Endothelial cell (in vitro differentiated cells): ENCODE measurements at regions not wholly inside any gene's neighbourhood (a gene's known extent, or its start where the extent isn't known, plus 50 kb on each side); places are given as distances from the start of the nearest gene placed in this dataset.
A peak's percentile ranks its signal among the peaks of the same experiment; 100 is the strongest.

Experiments used
- DNase-seq: peaks from one replicate; pipeline ENCODE4 v3.0.0; 2021; ENCODE audit warnings: low spot score
- H3K27ac Mint-ChIP-seq: one replicate; pipeline ENCODE4 v1.8.0; 2021; ENCODE audit warnings: mixed read lengths, inconsistent platforms; ENCODE audit not compliant: unreplicated experiment
- H3K27me3 Mint-ChIP-seq: one replicate; pipeline ENCODE4 v1.8.0; 2021; ENCODE audit warnings: mild to moderate bottlenecking, moderate library complexity, mixed read lengths, inconsistent platforms; ENCODE audit not compliant: unreplicated experiment
- H3K36me3 Mint-ChIP-seq: one replicate; pipeline ENCODE4 v1.8.0; 2021; ENCODE audit warnings: mild to moderate bottlenecking, low read depth, mixed read lengths, inconsistent platforms; ENCODE audit not compliant: unreplicated experiment
- H3K4me1 Mint-ChIP-seq: one replicate; pipeline ENCODE4 v1.8.0; 2021; ENCODE audit warnings: mild to moderate bottlenecking, mixed read lengths, inconsistent platforms; ENCODE audit not compliant: unreplicated experiment
- H3K4me3 Mint-ChIP-seq: one replicate; pipeline ENCODE4 v1.8.0; 2021; ENCODE audit warnings: mild to moderate bottlenecking, mixed read lengths, inconsistent platforms; ENCODE audit not compliant: unreplicated experiment
- H3K9me3 Mint-ChIP-seq: one replicate; pipeline ENCODE4 v1.8.0; 2021; ENCODE audit warnings: mixed read lengths, inconsistent platforms; ENCODE audit not compliant: unreplicated experiment
- CTCF ChIP-seq: fragments of 200-600 bp; sonication (generic); IDR thresholded peaks from one replicate; pipeline ENCODE4 v1.5.0; 2021; ENCODE audit warnings: antibody characterized with exemption; ENCODE audit not compliant: unreplicated experiment

GRCh38 chr16:18013863-18014262 is 322.7 kb downstream of the NPIPA8 start:
- DNase-seq: no peak
- no peak overlapping the region for H3K27ac Mint-ChIP-seq
- H3K27me3 Mint-ChIP-seq: peaks cover 2% of the 10 kb centered on the region
- H3K4me1 Mint-ChIP-seq: peaks cover 23% of the 10 kb centered on the region
- H3K4me3 Mint-ChIP-seq: no peak overlapping the region
- no peaks in the 10 kb centered on the region for H3K9me3 Mint-ChIP-seq
- TF ChIP-seq CTCF: no peak
- no peaks in the 10 kb centered on the region for H3K36me3 Mint-ChIP-seq

- peaks cover 12% of the 10 kb centered on the region for H3K4me1 Mint-ChIP-seq
- no peak overlapping the region for H3K27ac Mint-ChIP-seq
- H3K4me3 Mint-ChIP-seq: no peak overlapping the region
- H3K9me3 Mint-ChIP-seq: no peaks in the 10 kb centered on the region
- DNase-seq: no peak
- no peak for TF ChIP-seq CTCF
- peaks cover 2% of the 10 kb centered on the region for H3K27me3 Mint-ChIP-seq
- no peaks in the 10 kb centered on the region for H3K36me3 Mint-ChIP-seq
Observed at GRCh38 chr16:18008356-18008755, 328.2 kb downstream of the NPIPA8 start.

- peaks cover 3% of the 10 kb centered on the region for H3K27me3 Mint-ChIP-seq
- no peak for TF ChIP-seq CTCF
- no peaks in the 10 kb centered on the region for H3K36me3 Mint-ChIP-seq
- H3K9me3 Mint-ChIP-seq: no peaks in the 10 kb centered on the region
- H3K4me3 Mint-ChIP-seq: no peak overlapping the region
- H3K4me1 Mint-ChIP-seq: peaks cover 12% of the 10 kb centered on the region
- H3K27ac Mint-ChIP-seq: no peak overlapping the region
- DNase-seq: no peak
Observed at GRCh38 chr16:18003033-18003432, 333.5 kb downstream of the NPIPA8 start.

- peak overlapping the region; percentile 25 for H3K27ac Mint-ChIP-seq
- no peak overlapping the region for H3K4me3 Mint-ChIP-seq
- H3K9me3 Mint-ChIP-seq: no peaks in the 10 kb centered on the region
- H3K27me3 Mint-ChIP-seq: peaks cover 3% of the 10 kb centered on the region
- no peak for DNase-seq
- H3K36me3 Mint-ChIP-seq: no peaks in the 10 kb centered on the region
- peaks cover 10% of the 10 kb centered on the region for H3K4me1 Mint-ChIP-seq
- TF ChIP-seq CTCF: no peak
Observed at GRCh38 chr16:17998996-17999395, 337.5 kb downstream of the NPIPA8 start.

GRCh38 chr16:17998550-17998949 is 338.0 kb downstream of the NPIPA8 start:
- Mint-ChIP-seq H3K4me1 (peaks cover 10% of the 10 kb centered on the region), H3K9me3 (no peaks in the 10 kb centered on the region), H3K27ac (no peak overlapping the region), H3K4me3 (no peak overlapping the region), H3K27me3 (peaks cover 2% of the 10 kb centered on the region), H3K36me3 (no peaks in the 10 kb centered on the region)
- no peak for DNase-seq
- TF ChIP-seq CTCF: no peak
